GM21526 (cell line): ENCODE measurements at regions not wholly inside any gene's neighbourhood (a gene's known extent, or its start where the extent isn't known, plus 50 kb on each side); places are given as distances from the start of the nearest gene placed in this dataset.

Experiments
- ATAC-seq: cut with Tn5 transposase; IDR thresholded peaks from one replicate; pipeline ENCODE4 v1.9.1; 2021; ENCODE audit warnings: moderate library complexity; ENCODE audit not compliant: unreplicated experiment, low FRiP score

DNA sequence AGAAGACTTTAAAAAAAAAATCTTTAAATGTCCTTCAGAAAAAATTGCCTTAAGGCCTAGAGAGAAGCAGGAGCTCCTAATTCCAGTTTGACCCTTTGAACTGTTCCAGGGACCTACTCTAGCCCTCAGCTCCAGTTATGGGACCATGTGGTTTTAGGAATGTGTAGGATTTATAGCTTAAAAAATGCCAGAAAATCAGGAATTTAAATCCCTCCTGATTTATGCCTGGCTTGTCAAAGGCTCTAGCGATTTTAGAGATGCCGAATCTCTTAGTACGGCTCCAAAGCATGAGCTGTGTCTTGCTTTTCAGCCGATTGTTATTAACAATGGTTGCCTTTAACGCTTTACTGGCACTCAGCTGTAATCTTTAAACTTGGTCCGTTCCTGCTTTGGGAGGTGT, 130.6 kb upstream of the NPVF start:
- ATAC-seq: no peak

DNA sequence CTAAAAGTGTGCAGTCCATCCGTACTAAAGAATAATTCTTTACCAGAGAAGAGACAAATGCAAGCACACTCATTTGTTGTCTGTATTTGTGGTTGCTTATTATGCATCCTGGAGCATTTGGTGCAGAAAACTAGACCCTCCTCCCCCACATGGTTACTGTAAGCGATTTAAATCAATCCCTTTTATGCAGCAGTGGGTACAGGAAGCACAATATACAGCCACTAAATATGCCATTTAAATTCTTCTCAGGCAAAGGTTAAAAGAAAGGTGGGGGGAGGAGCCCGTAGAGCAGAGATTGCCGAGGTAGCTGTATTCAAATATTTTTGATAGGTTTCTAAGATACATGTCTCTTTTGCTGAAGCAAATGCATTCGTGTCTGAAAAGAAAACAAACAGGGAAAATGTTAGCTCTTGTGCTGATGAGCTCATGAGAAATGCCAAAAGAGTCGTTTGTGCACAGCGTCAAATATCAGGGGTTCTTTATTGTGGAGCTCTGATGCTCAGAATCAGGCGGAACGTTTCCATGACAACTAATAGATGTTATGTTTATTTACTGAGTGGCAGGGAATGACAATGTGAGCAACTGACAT, 131.3 kb upstream of the NPVF start:
- ATAC-seq: no peak

DNA sequence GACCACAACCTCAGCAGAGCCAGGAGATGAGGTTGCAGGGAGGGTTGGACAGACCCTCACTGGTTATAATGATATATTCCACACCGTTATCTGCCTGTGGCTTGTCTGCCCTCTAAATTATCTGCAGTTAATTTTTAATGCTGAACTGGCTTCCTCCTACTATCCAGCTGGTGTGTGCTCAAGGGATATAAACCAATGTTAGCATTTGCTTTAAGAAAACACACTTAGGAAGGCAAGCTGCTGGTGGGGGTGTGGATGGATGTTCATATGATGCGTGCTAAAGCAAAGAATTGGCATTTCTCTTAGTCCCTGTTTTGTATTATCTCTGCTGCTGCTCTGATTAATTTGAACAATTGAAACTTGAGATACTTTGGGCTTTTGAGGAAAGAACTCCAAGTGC, 132.2 kb upstream of the NPVF start:
- no peak for ATAC-seq

DNA sequence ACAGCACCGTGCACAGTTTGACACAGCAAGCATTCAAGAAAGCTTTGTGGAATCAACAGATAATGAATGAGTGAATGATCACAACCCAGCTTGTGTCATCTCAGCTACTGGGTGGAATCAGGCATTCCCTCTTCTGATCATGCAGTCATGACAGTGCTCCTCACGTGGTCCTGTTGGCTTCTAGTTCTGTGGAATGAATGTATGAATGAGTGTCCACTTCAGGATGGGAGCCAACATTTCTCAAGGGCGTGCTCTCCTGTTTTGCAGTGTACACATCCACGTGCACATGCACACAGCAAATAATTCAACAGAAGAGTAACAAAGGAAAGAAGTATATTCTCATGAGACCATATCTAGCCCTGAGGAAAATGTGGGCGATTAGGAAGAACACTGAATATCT, 133.1 kb upstream of the NPVF start:
- no peak for ATAC-seq

DNA sequence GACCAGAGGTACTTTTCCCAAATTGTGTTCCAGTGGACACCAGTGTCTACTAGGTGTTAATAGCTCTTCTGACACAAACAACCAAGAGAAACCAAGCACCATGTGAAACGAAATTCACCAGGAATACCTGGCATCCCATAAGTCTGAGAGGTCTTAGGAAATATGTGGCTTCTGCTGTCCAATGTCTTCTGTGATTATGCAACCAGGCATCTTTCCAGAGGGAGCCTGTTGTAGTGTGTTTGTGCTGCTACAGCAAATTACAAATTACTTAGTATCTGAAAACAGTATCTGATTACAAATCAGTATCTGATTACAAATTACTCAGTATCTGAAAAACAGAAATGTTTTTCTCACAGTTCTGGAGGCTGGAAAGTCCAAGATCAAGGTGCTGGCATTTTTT, 133.6 kb upstream of the NPVF start:
- no peak for ATAC-seq

DNA sequence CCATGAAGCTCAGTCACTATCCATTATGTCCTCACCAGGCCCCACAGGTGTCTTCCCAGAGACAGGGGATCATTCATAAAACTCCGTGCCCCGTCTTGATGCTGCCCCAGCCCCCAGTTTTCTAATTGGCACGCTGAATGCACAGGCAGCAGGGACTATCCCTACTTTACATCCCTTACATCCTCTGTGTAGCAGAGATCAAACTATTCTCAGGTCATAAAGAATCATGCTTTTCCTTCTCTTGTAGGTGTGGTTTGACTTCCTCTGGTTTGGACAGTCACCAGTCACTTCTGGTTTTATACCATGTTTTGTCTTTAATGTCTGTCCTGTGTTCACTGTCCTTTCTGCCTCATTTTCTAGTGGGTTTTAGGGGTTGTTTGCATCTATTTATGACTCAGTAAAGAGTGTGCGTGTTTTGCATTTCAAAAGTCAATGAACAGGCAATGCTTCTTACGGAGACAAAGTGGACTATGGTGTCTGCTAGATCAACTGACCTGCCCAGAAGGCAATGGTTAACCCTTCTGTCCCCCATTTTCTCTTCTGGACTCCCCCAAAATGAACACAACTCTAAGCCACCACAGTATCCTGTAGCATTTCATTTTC, 140.4 kb upstream of the NPVF start:
- no peak for ATAC-seq

DNA sequence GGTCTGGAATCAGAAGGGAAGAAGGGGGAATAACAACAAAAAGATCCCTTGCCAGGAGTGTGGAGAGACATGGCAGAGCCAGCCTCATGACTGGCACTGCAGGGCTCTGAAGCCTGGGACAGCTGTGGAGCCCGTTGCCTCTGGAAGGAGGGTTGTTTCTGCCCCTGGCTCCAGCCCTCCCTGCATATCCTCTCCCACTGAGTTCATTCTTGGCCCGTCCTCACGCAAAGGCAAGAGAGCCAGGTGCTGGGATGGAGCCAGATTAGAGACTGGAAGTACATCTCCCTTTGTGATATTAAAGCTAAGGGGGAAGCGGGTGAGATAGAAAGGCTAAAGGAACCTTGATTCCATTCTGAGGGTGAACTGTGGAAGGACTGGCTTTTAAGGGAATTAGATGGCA, 141.5 kb upstream of the NPVF start:
- no peak for ATAC-seq

DNA sequence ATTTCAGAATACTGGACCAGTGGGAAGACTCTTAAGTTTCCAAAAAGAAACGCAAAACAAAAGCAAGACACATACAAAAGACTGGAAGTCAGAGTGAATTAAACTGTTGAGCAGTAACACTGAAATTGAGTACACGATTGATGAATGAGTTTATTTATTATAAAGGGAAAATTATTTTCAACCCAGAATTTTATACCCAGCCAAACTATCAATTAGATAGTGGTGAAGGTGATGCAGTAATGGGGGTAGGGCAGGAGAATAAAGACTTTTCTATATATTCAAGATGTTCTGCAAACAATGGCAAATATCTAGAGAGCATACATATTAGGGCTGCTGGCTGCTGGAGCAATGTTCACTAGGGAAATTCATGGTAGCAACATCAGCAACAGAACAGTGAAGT, 143.7 kb upstream of the NPVF start:
- no peak for ATAC-seq

DNA sequence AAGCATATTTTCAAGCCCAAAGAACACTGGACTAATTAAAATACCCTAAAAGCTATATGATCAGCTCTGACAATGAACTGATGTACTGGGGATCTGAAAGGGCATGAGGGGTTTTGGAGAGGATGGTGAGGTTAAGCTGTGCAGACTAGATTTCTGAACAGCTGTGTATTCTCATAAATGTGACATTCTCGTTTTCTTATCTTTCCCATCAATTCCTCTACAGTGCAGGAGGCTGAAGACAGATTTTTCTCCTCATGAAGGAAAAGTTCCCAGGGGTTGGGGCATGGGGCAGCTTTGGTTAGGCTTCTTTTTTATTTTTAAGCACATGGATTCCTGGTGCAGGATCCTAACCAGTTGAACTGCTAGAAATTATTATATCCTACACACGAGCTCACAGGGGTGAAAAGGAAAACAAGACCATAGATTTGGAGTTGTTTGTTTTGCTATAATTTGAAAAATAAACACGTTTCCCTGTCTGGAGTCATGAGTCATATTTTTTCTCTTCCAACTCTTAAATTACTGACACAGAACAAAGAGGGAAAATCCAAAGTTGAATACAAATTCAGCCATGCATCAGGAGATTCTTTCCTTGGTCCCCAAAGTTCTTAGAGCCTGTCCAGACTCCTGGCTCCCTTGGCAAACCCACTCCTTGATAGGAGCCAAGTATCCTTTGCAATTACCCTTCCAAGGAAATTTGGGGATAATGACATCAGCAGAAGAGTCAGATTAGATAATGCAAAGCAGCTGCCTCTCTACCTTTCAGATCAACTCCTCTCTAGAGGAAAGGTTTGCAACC, 147.7 kb upstream of the NPVF start:
- ATAC-seq: no peak

DNA sequence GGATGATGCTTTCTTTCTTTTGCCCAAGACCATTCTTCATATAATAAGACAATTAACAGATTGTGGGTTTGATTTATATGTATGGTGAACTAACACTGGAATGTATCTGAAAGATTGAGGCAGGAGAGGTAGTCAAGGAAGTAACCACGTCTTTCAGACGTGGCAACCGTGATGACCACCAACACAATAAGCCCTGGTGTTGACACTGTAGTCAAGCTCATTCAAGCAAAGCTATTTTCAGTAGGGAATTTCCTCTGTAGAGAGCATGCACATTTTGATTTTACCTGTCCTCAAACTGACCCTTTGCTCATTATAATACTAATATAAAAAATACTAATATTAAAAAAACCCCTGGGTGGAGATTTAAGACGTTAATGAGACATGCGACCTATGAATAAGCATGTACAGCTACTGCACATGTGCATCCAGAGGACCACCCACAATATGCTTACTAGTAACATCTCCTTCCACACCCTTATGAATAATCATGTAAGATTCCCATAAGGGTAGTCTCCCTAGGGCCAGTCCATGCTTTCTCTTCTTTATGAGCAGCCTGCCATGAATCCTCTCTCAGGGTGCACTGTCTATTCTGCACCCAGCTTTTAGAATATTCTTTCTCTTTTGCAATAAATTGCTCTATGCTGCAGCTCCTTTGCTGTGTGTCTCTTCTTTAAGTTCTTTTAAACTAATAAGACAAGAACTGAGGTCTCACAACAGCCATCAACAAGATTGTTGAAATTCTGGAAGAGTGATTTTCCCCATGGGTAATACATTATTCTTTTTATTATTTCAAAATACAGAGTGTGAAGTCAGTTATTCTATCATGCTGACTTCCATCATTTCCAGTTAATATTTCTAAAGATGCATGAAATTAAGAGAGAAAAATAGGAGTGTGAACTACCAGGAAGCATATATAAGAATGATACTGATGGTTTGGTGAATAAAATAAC, 151.3 kb upstream of the NPVF start:
- ATAC-seq: no peak

DNA sequence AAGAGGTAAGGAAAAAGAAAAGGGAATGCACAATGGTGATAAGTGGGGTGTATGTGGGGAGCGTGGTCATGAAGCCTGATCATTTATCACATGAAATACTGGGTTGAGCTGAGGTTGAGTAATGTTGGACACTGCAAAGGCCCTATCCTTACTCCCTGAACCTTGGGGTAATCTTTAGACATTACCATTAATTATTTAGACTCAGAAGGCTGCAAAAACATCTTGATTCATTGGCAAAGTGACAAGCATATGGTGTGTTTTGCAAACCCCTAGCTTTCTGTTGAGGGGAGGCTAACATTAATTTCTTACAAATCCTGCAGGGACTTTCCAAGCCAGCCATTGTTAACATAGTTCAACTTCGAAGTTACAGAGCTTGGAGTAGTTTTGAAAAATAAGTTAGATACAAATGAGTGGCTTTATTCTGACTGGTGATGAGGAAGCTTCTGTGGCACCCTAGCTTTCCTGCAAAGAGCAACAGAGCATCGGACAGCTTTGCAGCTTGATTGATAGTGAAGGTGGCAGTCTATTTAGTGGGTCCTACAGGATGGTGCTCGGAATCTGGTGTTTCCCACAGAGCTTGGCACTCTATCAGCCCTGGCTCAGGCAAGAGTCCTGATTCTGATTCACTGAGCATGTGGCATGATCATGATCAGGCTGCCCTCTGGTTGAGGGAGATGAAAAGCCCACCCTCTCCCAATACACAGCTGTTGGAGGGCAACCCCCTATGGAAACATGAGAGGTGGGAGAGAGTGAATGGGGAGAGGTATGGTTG, 153.7 kb upstream of the NPVF start:
- no peak for ATAC-seq

DNA sequence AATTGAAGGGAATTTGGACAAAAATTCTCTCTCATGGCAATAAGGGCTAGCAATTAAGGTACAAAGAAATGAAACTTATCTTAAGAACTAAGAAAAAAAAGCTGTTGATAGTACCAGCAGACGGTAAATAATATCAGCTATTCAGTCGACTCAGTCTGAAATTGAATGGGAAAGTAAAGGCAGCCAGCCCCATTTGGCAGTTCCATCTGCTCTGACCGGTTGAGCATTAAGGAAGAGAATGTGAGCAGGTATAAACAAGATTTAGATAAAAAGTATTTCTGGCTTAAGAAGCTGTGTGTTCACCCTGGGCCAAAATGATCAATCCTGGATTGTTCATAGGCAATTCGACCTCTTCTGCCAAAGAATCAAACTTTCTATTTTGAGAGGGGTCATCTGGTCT, 154.6 kb upstream of the NPVF start:
- ATAC-seq: no peak

DNA sequence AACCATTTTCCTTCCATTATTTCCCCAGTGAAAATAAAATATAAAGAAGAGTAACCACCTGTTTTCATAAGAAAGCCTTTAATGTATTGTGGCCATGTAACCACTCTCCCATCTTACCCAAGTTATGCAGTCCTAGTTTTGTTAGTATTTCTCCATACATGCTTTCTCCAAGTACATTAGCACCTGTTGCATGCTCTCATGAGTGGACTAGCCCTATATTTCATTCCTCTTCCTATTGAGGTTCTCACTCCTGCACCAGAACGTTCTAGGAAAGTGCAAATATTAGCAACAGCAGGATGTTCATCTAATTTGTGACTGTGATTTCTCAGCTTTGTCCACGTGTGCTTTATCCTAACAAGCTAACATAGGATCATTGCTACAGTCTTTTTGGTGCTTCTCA, 155.1 kb upstream of the NPVF start:
- ATAC-seq: no peak

DNA sequence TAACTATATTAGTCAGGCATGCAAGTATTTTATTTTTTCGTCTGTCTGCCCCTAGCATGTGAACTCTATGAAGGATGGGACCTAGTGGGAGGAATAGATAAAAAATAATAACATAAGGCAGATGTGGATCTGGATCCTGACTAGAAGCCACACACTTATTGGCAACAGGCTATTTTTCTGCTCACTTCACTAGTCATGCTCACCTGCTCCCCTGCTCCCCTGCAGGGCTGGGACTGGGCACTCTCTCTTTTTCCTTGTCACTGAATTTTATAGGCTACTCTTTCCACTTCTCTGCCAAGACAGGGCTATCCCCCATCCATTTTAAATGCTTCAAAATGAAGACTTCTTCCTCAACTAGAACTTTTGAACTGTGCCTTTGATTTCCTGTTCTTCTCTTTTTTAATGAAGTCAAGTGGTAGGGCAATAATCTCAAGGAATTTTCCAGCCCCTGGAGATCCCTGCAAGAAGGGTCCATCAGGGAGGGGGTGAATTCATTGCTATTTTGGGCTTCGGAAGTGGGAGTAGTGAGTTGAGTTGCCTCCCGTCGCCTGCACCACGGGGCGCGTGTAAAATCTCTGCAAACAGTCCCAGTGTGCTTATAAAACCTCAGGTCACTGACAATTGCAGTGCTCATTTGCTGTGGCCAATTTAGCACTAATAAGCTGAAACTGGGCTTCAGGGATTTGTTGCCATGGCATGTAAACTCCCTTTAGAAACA, 156.7 kb upstream of the NPVF start:
- ATAC-seq: no peak

DNA sequence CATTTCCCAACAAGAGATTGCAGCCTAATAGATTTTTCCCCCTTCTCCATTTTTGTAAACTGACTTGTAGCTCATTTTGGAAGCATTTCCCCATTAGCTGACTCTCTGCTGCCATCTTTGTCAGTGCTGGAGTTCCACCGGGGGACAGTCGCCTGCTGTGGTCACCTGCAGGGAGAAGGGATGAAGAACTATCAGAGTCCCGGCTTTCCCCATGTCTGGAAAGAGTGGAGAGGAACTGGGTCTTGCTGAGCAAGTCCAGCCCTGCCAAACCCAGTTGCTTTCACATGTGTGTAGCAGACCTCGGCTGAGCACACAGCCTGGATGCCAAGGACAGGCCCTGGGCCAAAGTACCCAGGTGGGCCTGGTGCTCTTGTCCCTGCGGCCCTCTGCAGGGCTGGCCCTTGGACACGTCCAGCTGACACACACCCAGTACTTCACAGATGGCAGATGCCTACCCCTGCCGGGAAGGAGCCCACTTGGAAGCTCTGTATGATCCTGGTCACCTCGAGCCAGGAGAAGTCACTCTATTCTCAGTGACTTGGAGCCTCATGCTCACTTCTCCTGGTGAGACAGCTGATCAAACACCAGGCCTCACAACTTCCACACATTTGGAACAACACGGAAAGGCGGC, 157.3 kb upstream of the NPVF start:
- no peak for ATAC-seq

DNA sequence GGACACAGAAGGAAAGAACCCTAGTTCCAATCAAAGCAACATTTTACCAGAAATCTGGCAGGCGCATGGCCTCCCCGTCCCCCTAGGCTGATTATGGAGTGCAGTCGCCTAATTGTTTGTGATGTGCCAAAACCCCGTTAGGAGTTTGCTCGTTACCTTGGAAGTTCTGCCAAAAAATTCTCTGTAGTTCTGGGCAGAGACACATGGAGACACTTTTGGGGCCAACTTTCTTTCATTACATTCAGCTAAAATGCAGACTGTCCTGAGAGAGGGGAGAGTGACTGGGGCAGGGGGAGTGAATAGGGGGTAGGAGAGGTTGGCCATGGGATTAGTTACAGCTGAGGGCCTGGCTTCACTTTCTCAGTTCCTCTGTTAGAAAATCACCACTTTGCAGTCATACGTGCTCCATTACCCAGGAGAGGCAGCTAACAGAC, 158.0 kb upstream of the NPVF start:
- no peak for ATAC-seq

DNA sequence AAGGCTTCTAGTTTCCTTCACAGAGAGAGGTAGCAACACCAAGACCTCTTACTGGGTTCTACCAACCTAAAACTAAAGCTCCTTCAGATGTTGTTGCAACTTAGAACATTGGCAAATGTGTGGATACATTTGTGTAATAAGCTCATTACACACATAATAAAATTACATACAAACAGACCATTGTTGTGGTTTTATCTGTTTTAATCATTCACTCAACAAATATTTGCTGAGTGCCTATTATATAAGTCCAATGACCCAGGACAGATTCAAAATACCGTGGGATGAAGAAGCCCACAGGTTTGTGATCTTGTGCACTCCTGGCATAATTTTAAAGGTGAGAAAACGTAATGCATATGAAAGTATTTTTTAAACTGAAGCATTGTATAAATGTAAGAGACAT, 160.4 kb upstream of the NPVF start:
- no peak for ATAC-seq

DNA sequence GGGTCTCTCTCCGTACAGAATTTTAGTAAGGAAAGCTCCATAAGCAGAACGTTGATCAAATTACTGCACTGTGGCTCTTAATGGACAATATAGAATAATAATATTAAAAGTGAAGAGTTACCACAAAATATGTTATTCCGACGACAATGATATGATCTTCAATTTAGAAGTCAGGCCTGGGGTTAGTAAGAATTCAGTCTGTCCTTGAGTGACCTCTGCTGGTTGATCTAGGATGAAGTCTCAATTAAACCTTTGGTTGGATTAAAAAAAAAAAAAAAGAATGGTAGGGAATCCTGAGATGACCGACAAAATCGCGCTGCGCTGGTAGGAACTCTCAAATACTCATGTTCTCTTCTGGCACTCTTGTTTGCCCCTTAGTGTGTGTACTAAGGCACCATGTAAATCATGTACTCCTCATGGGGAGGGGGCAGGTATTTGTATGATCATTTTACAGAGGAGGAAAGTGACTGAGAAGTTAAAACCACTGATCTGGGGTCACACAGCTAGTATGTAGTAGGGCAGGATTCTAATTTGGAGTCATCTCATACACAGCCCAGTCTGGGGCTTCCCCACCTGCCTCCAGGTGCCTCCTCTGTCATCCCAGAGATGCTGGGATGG, 161.3 kb upstream of the NPVF start:
- no peak for ATAC-seq
